ENCODE measurements at regions not wholly inside any gene's neighbourhood (a gene's known extent, or its start where the extent isn't known, plus 50 kb on each side); places are given as distances from the start of the nearest gene placed in this dataset.

DNA sequence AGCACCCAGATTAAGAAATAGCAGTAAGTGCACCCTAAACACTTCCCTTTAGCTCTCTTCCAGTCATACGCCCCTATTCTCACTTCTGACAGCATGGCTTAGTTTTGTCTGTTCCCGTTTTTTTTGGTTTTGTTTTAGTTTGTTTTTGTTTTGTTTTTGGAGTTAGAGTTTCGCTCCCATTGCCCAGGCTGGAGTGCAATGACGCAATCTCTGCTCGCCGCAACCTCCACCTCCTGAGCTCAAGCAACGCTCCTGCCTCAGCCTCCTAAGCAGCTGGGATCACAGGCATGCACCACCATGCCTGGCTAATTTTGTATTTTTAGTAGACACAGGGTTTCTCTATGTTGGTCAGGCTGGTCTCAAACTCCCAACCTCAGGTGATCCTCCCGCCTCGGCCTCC is 2067.7 kb downstream of the SUCLG1 start:
- TF ChIP-seq, protein P1, sequence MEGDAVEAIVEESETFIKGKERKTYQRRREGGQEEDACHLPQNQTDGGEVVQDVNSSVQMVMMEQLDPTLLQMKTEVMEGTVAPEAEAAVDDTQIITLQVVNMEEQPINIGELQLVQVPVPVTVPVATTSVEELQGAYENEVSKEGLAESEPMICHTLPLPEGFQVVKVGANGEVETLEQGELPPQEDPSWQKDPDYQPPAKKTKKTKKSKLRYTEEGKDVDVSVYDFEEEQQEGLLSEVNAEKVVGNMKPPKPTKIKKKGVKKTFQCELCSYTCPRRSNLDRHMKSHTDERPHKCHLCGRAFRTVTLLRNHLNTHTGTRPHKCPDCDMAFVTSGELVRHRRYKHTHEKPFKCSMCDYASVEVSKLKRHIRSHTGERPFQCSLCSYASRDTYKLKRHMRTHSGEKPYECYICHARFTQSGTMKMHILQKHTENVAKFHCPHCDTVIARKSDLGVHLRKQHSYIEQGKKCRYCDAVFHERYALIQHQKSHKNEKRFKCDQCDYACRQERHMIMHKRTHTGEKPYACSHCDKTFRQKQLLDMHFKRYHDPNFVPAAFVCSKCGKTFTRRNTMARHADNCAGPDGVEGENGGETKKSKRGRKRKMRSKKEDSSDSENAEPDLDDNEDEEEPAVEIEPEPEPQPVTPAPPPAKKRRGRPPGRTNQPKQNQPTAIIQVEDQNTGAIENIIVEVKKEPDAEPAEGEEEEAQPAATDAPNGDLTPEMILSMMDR (IDR thresholded peaks at IDR 0.05): no peak
- no peak for TF ChIP-seq POLR2AphosphoS5 (IDR thresholded peaks at IDR 0.05)
- TF ChIP-seq POLR2A (IDR thresholded peaks at IDR 0.05): no peak

All from upper lobe of left lung (tissue), 4 donors.